Ovary (tissue), 3 donors: ENCODE measurements at regions not wholly inside any gene's neighbourhood (a gene's known extent, or its start where the extent isn't known, plus 50 kb on each side); places are given as distances from the start of the nearest gene placed in this dataset.

Source experiments
- CTCF ChIP-seq, 3 donors: fragments of 450-650 bp in 2 of 3; fragments of 200-600 bp in 1 of 3; IDR thresholded peaks; one replicate each; pipeline versions ENCODE4 v1.5.1 to v1.8.0; 2016 to 2022; ENCODE audit warnings: antibody characterized with exemption in 3 of 3, mild to moderate bottlenecking in 1 of 3
- POLR2A ChIP-seq: fragments of 450-650 bp; IDR thresholded peaks from one replicate; pipeline ENCODE4 v1.6.1; 2017; ENCODE audit warnings: antibody characterized with exemption, mild to moderate bottlenecking, moderate library complexity
- donor health status: DM: no; HTN: no; CAD: no.

- TF ChIP-seq CTCF (IDR thresholded peaks at IDR 0.05) = no peak
- no peak for TF ChIP-seq POLR2A
Observed at GRCh38 chr3:72448375-72448823, 399.8 kb downstream of the SHQ1 start.
